ENCODE measurements at regions not wholly inside any gene's neighbourhood (a gene's known extent, or its start where the extent isn't known, plus 50 kb on each side); places are given as distances from the start of the nearest gene placed in this dataset.

DNA sequence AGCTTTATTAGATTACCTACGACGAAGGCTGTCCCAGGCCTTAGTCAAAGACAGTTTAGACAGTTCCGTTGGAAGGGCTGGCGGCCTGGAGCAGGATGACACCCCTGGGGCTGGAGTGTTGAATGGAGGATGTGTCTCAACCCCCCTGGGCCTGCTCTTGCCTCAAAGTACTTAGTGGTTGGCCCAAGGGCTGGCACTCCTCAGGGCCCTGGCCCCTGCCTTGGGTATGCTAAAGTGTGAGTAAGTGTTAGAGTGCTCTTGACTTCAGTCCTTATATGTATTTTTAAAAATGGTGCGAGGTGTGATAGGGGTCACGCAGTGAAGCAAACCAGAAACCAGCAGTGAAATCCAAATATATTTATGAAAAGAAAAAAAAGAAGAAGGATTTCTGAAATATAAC is 261.6 kb downstream of the KTN1 start:
- Histone ChIP-seq H3K4me1 (ENCODE audit: control insufficient read depth in 2 of 2, insufficient read depth in 2 of 2, low read length in 2 of 2) (peaks cover 0 to 4% of the 10 kb centered on the region in 2 donors), H3K27me3 (ENCODE audit: control insufficient read depth in 2 of 2, insufficient read depth in 2 of 2, low read length in 2 of 2) (no peaks in the 10 kb centered on the region), H3K9me3 (ENCODE audit: control insufficient read depth in 2 of 2, low read length in 2 of 2) (no peaks in the 10 kb centered on the region), H3K36me3 (ENCODE audit: control insufficient read depth in 2 of 2, insufficient read depth in 2 of 2, low read length in 2 of 2) (no peaks in the 10 kb centered on the region), H3K27ac (ENCODE audit: low read depth in 2 of 2, low read length in 2 of 2) (no peak overlapping the region), H3K4me3 (ENCODE audit: low read length in 2 of 2) (no peak overlapping the region), H3K9ac (ENCODE audit: low read depth in 1 of 2, low read length in 2 of 2) (no peak overlapping the region)

- peak overlapping the region in 1 of 2 donors; percentile 10 for H3K9ac ChIP-seq (ENCODE audit: low read depth in 1 of 2, low read length in 2 of 2)
- no peaks in the 10 kb centered on the region for H3K36me3 ChIP-seq (ENCODE audit: control insufficient read depth in 2 of 2, insufficient read depth in 2 of 2, low read length in 2 of 2)
- H3K4me3 ChIP-seq (ENCODE audit: low read length in 2 of 2): no peak overlapping the region
- H3K4me1 ChIP-seq (ENCODE audit: control insufficient read depth in 2 of 2, insufficient read depth in 2 of 2, low read length in 2 of 2): peaks cover 0 to 4% of the 10 kb centered on the region in 2 donors
- H3K27ac ChIP-seq (ENCODE audit: low read depth in 2 of 2, low read length in 2 of 2): peak overlapping the region in 1 of 2 donors; percentile 15
- no peaks in the 10 kb centered on the region for H3K9me3 ChIP-seq (ENCODE audit: control insufficient read depth in 2 of 2, low read length in 2 of 2)
- H3K27me3 ChIP-seq (ENCODE audit: control insufficient read depth in 2 of 2, insufficient read depth in 2 of 2, low read length in 2 of 2): no peaks in the 10 kb centered on the region
These were observed 263.9 kb downstream of the KTN1 start for GRCh38 chr14:55843718-55844403.

GRCh38 chr14:55845963-55846825 is 266.2 kb downstream of the KTN1 start:
- H3K4me1 ChIP-seq (ENCODE audit: control insufficient read depth in 2 of 2, insufficient read depth in 2 of 2, low read length in 2 of 2): peaks cover 0 to 4% of the 10 kb centered on the region in 2 donors
- H3K27ac ChIP-seq (ENCODE audit: low read depth in 2 of 2, low read length in 2 of 2): peak overlapping the region in 1 of 2 donors; percentile 11
- H3K4me3 ChIP-seq (ENCODE audit: low read length in 2 of 2): no peak overlapping the region
- no peak overlapping the region for H3K9ac ChIP-seq (ENCODE audit: low read depth in 1 of 2, low read length in 2 of 2)
- H3K27me3 ChIP-seq (ENCODE audit: control insufficient read depth in 2 of 2, insufficient read depth in 2 of 2, low read length in 2 of 2): no peaks in the 10 kb centered on the region
- H3K36me3 ChIP-seq (ENCODE audit: control insufficient read depth in 2 of 2, insufficient read depth in 2 of 2, low read length in 2 of 2): no peaks in the 10 kb centered on the region
- H3K9me3 ChIP-seq (ENCODE audit: control insufficient read depth in 2 of 2, low read length in 2 of 2): no peaks in the 10 kb centered on the region

DNA sequence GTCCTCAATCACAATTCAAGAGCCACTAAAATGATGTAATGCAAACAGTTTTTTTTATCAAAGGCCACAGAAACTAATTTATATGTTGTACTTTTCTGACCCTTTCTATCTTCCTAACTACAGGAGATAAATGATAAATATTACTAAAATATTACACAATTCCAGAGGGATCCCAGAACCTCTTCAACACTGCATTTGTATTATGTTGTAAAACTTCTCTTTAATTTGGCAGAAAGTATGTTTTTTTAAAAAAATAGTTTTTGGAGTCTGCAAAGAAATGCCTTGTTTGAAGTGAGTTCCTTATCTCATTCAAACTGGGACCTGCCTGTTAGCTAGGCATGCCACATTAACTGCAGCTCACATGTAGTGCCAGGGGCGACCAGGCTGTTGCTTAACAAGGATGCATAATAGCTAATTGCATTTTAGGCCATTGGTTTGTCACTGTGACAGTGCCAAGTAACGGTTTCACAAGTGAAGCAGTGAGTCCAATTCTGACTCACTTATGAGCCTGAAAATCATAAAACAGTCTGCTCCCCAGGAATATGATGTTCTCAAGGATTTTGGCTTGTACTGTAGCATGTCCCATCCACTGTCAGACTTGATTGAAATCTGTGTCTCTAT is 266.9 kb downstream of the KTN1 start:
- no peaks in the 10 kb centered on the region for H3K27me3 ChIP-seq (ENCODE audit: control insufficient read depth in 2 of 2, insufficient read depth in 2 of 2, low read length in 2 of 2)
- no peaks in the 10 kb centered on the region for H3K9me3 ChIP-seq (ENCODE audit: control insufficient read depth in 2 of 2, low read length in 2 of 2)
- no peaks in the 10 kb centered on the region for H3K36me3 ChIP-seq (ENCODE audit: control insufficient read depth in 2 of 2, insufficient read depth in 2 of 2, low read length in 2 of 2)
- H3K4me3 ChIP-seq (ENCODE audit: low read length in 2 of 2): no peak overlapping the region
- H3K4me1 ChIP-seq (ENCODE audit: control insufficient read depth in 2 of 2, insufficient read depth in 2 of 2, low read length in 2 of 2): peaks cover 0 to 4% of the 10 kb centered on the region in 2 donors
- no peak overlapping the region for H3K9ac ChIP-seq (ENCODE audit: low read depth in 1 of 2, low read length in 2 of 2)
- peak overlapping the region in 1 of 2 donors; percentile 43 for H3K27ac ChIP-seq (ENCODE audit: low read depth in 2 of 2, low read length in 2 of 2)

- peaks cover 0 to 4% of the 10 kb centered on the region in 2 donors for H3K4me1 ChIP-seq (ENCODE audit: control insufficient read depth in 2 of 2, insufficient read depth in 2 of 2, low read length in 2 of 2)
- no peak overlapping the region for H3K4me3 ChIP-seq (ENCODE audit: low read length in 2 of 2)
- H3K36me3 ChIP-seq (ENCODE audit: control insufficient read depth in 2 of 2, insufficient read depth in 2 of 2, low read length in 2 of 2): no peaks in the 10 kb centered on the region
- no peaks in the 10 kb centered on the region for H3K27me3 ChIP-seq (ENCODE audit: control insufficient read depth in 2 of 2, insufficient read depth in 2 of 2, low read length in 2 of 2)
- H3K9me3 ChIP-seq (ENCODE audit: control insufficient read depth in 2 of 2, low read length in 2 of 2): no peaks in the 10 kb centered on the region
- no peak overlapping the region for H3K9ac ChIP-seq (ENCODE audit: low read depth in 1 of 2, low read length in 2 of 2)
- peak overlapping the region in 1 of 2 donors; percentile 31 for H3K27ac ChIP-seq (ENCODE audit: low read depth in 2 of 2, low read length in 2 of 2)
These were observed 267.8 kb downstream of the KTN1 start for GRCh38 chr14:55847766-55848165.

GRCh38 chr14:55848964-55849363 is 269.0 kb downstream of the KTN1 start:
- H3K4me3 ChIP-seq (ENCODE audit: low read length in 2 of 2): no peak overlapping the region

DNA sequence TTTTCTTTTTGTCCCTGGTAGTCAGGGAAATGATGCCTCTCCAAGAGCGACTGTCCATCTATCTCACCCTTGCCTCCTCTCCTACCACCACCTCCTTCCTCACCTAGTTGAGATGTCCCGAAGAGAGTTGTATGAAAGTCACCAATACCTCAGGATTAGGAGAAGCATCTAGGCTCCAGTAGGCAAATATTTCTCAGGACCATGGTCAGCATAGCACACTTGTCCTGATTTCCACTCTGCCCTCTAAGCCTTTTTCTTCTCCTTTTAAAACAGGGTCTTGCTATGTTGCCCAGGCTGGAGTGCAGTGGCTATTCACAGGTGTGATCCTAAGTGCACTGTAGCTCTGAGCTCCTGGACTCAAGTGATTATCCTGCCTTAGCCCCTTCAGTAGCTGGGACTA is 268.4 kb upstream of the PELI2 start:
- Histone ChIP-seq H3K9me3 (ENCODE audit: control insufficient read depth in 2 of 2, low read length in 2 of 2) (no peaks in the 10 kb centered on the region), H3K4me3 (ENCODE audit: low read length in 2 of 2) (no peak overlapping the region), H3K36me3 (ENCODE audit: control insufficient read depth in 2 of 2, insufficient read depth in 2 of 2, low read length in 2 of 2) (no peaks in the 10 kb centered on the region), H3K4me1 (ENCODE audit: control insufficient read depth in 2 of 2, insufficient read depth in 2 of 2, low read length in 2 of 2) (peaks cover 0 to 4% of the 10 kb centered on the region in 2 donors), H3K27me3 (ENCODE audit: control insufficient read depth in 2 of 2, insufficient read depth in 2 of 2, low read length in 2 of 2) (no peaks in the 10 kb centered on the region), H3K9ac (ENCODE audit: low read depth in 1 of 2, low read length in 2 of 2) (no peak overlapping the region), H3K27ac (ENCODE audit: low read depth in 2 of 2, low read length in 2 of 2) (no peak overlapping the region)

More at GRCh38 chr14:55848964-55849363, 269.0 kb downstream of the KTN1 start:
- H3K9ac ChIP-seq (ENCODE audit: low read depth in 1 of 2, low read length in 2 of 2): no peak overlapping the region
- H3K36me3 ChIP-seq (ENCODE audit: control insufficient read depth in 2 of 2, insufficient read depth in 2 of 2, low read length in 2 of 2): no peaks in the 10 kb centered on the region
- H3K4me1 ChIP-seq (ENCODE audit: control insufficient read depth in 2 of 2, insufficient read depth in 2 of 2, low read length in 2 of 2): peaks cover 0 to 4% of the 10 kb centered on the region in 2 donors
- H3K27ac ChIP-seq (ENCODE audit: low read depth in 2 of 2, low read length in 2 of 2): no peak overlapping the region
- H3K9me3 ChIP-seq (ENCODE audit: control insufficient read depth in 2 of 2, low read length in 2 of 2): no peaks in the 10 kb centered on the region
- no peaks in the 10 kb centered on the region for H3K27me3 ChIP-seq (ENCODE audit: control insufficient read depth in 2 of 2, insufficient read depth in 2 of 2, low read length in 2 of 2)

DNA sequence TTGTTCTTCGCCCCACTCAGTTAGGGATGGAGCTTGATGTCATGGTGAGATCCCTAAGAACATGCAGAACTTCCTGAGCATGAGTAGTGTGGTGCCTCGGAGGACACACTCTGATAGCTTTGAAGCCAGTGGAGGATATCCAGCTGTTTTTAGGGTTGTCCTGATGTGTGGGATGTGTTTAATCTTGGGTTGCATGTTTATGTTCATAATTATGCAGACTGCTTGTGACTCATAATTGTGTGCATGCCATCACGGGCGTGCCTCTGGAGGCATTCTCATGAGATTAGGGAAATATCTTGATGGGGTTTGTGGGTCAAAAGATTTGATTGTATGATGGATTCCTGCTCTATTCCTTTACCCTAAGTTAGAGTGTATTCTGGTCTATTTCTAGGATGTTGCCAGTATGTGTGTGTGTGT is 267.4 kb upstream of the PELI2 start:
- H3K9ac ChIP-seq (ENCODE audit: low read depth in 1 of 2, low read length in 2 of 2): no peak overlapping the region
- no peak overlapping the region for H3K27ac ChIP-seq (ENCODE audit: low read depth in 2 of 2, low read length in 2 of 2)
- H3K9me3 ChIP-seq (ENCODE audit: control insufficient read depth in 2 of 2, low read length in 2 of 2): no peaks in the 10 kb centered on the region
- no peak overlapping the region for H3K4me3 ChIP-seq (ENCODE audit: low read length in 2 of 2)
- no peaks in the 10 kb centered on the region for H3K4me1 ChIP-seq (ENCODE audit: control insufficient read depth in 2 of 2, insufficient read depth in 2 of 2, low read length in 2 of 2)
- no peaks in the 10 kb centered on the region for H3K27me3 ChIP-seq (ENCODE audit: control insufficient read depth in 2 of 2, insufficient read depth in 2 of 2, low read length in 2 of 2)
- no peaks in the 10 kb centered on the region for H3K36me3 ChIP-seq (ENCODE audit: control insufficient read depth in 2 of 2, insufficient read depth in 2 of 2, low read length in 2 of 2)

DNA sequence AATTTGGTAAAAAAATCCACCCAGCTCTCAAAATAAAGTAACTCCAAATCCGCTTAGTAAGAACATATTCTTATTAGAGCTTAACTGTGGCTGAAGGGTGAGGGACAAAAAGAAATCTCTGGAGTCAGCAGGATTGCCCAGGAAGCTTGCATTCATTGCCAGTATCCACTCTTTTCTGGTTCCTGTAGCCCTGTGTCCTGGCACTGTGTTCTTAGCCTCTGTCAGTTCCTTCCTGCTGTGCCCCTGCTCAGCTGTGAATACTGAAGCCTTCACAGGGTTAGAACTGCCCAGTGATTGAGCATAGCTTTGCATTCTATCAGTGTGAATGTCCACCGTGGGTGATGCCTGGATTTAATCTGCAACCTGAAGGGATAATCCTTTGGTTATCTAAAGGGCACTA is 266.9 kb upstream of the PELI2 start:
- Histone ChIP-seq H3K9ac (ENCODE audit: low read depth in 1 of 2, low read length in 2 of 2) (no peak overlapping the region), H3K27me3 (ENCODE audit: control insufficient read depth in 2 of 2, insufficient read depth in 2 of 2, low read length in 2 of 2) (no peaks in the 10 kb centered on the region), H3K9me3 (ENCODE audit: control insufficient read depth in 2 of 2, low read length in 2 of 2) (no peaks in the 10 kb centered on the region), H3K4me1 (ENCODE audit: control insufficient read depth in 2 of 2, insufficient read depth in 2 of 2, low read length in 2 of 2) (no peaks in the 10 kb centered on the region), H3K4me3 (ENCODE audit: low read length in 2 of 2) (no peak overlapping the region), H3K36me3 (ENCODE audit: control insufficient read depth in 2 of 2, insufficient read depth in 2 of 2, low read length in 2 of 2) (no peaks in the 10 kb centered on the region), H3K27ac (ENCODE audit: low read depth in 2 of 2, low read length in 2 of 2) (peak overlapping the region in 1 of 2 donors; percentile 17)

GRCh38 chr14:55851961-55852360 is 266.2 kb upstream of the PELI2 start:
- no peaks in the 10 kb centered on the region for H3K27me3 ChIP-seq (ENCODE audit: control insufficient read depth in 2 of 2, insufficient read depth in 2 of 2, low read length in 2 of 2)
- H3K36me3 ChIP-seq (ENCODE audit: control insufficient read depth in 2 of 2, insufficient read depth in 2 of 2, low read length in 2 of 2): no peaks in the 10 kb centered on the region
- H3K9ac ChIP-seq (ENCODE audit: low read depth in 1 of 2, low read length in 2 of 2): no peak overlapping the region
- H3K9me3 ChIP-seq (ENCODE audit: control insufficient read depth in 2 of 2, low read length in 2 of 2): no peaks in the 10 kb centered on the region
- no peak overlapping the region for H3K27ac ChIP-seq (ENCODE audit: low read depth in 2 of 2, low read length in 2 of 2)
- H3K4me1 ChIP-seq (ENCODE audit: control insufficient read depth in 2 of 2, insufficient read depth in 2 of 2, low read length in 2 of 2): no peaks in the 10 kb centered on the region
- H3K4me3 ChIP-seq (ENCODE audit: low read length in 2 of 2): no peak overlapping the region
